HCT116 (cell line): ENCODE measurements at regions not wholly inside any gene's neighbourhood (a gene's known extent, or its start where the extent isn't known, plus 50 kb on each side); places are given as distances from the start of the nearest gene placed in this dataset.

ENCODE experiments used
- ATAC-seq: fragments of 200-7000 bp; cut with Tn5 transposase; 2 replicates; pipeline ENCODE4 v1.9.1; 2020; ENCODE audit warnings: mild to moderate bottlenecking, moderate library complexity
- BruUV-seq: library from RNA; stranded (reverse); fragments of 400-500 nt; replicated peaks from 2 replicates; lab custom pipeline; 2021; lab: Mats Ljungman, UMichigan
- CTCF ChIA-PET: fragments of 300-600 bp; sonication (Branson Sonifier 250); formaldehyde crosslinking; loops from one replicate; lab custom pipeline; 2021; ENCODE audit warnings: antibody characterized with exemption; lab: Charles Lee
- POLR2A ChIA-PET: fragments of 300-600, 350-600 bp; sonication (Branson Sonifier 250); formaldehyde crosslinking; loops from one replicate; lab custom pipeline; 2021; ENCODE audit warnings: antibody characterized with exemption; lab: Charles Lee
- RAD21 ChIA-PET, 2 experiments: fragments of 300-600 bp; sonication (Branson Sonifier 250); formaldehyde crosslinking; loops; one replicate each; lab custom pipeline; 2023; ENCODE audit warnings: low total read pairs in 2 of 2; ENCODE audit not compliant: uncharacterized antibody in 2 of 2, unreplicated experiment in 2 of 2, low non-redundant PET in 1 of 2; lab: Charles Lee
- DNase-seq: peaks from one replicate; pipeline ENCODE4 v3.0.0-alpha.2; 2010; ENCODE audit warnings: low read depth, low spot score
- H2AFZ ChIP-seq: fragments of 200-600 bp; shearing (Covaris generic), sonication (generic); 2 replicates; pipeline ENCODE4 v1.6.1; 2017; ENCODE audit warnings: low read depth, mixed run types, mixed read lengths, antibody characterized with exemption, low read length; ENCODE audit not compliant: poor library complexity, severe bottlenecking
- H3K27ac ChIP-seq: 2 replicates; pipeline ENCODE4 v1.5.1; 2012; ENCODE audit warnings: low read depth, low read length
- H3K27me3 ChIP-seq: fragments of 200-600 bp; sonication (generic); 2 replicates; pipeline ENCODE4 v1.6.1; 2016; ENCODE audit warnings: mixed run types, low read length, mixed read lengths; ENCODE audit not compliant: insufficient read depth
- H3K36me3 ChIP-seq, 2 experiments: fragments of 200-500 bp in 1 of 2; fragments of 200-600 bp in 1 of 2; sonication (Bioruptor generic) in 1 of 2; sonication (generic) in 1 of 2; 2 replicates each; pipeline versions ENCODE4 v1.5.1 to v1.6.1; 2014 to 2016; ENCODE audit warnings: low read length in 2 of 2, inconsistent platforms in 1 of 2, mixed read lengths in 1 of 2, mixed run types in 1 of 2; ENCODE audit not compliant: insufficient read depth in 2 of 2, control insufficient read depth in 1 of 2
- H3K4me1 ChIP-seq, 2 experiments: fragments of 200-600 bp in 1 of 2; sonication (generic) in 1 of 2; 2 replicates each; pipeline versions ENCODE4 v1.5.1 to v1.6.1; 2012 to 2017; ENCODE audit warnings: low read length in 2 of 2, inconsistent platforms in 1 of 2, mild to moderate bottlenecking in 1 of 2, mixed read lengths in 1 of 2, mixed run types in 1 of 2, moderate library complexity in 1 of 2; ENCODE audit not compliant: insufficient read depth in 2 of 2, control insufficient read depth in 1 of 2
- H3K4me2 ChIP-seq: fragments of 200-600 bp; sonication (generic); 2 replicates; pipeline ENCODE4 v1.6.1; 2017; ENCODE audit warnings: mixed run types, low read length, mixed read lengths
- H3K4me3 ChIP-seq, 2 experiments: fragments of 200-600 bp in 1 of 2; sonication (generic) in 1 of 2; replicated peaks in 1 of 2; 2 replicates each; pipeline ENCODE4 v1.5.1; 2011 to 2016; ENCODE audit warnings: low read length in 2 of 2, control low read depth in 1 of 2, low read depth in 1 of 2, mild to moderate bottlenecking in 1 of 2, mixed read lengths in 1 of 2, mixed run types in 1 of 2
- H3K79me2 ChIP-seq: fragments of 200-600 bp; sonication (generic); 2 replicates; pipeline ENCODE4 v1.6.1; 2017; ENCODE audit warnings: mild to moderate bottlenecking, mixed run types, low read length, moderate library complexity, mixed read lengths; ENCODE audit not compliant: insufficient read depth
- H3K9ac ChIP-seq: fragments of 200-600 bp; sonication (generic); 2 replicates; pipeline ENCODE4 v1.6.1; 2016; ENCODE audit warnings: low read length, mixed read lengths
- H3K9me2 ChIP-seq: fragments of 200-600 bp; sonication (generic), shearing (Covaris generic); 2 replicates; pipeline ENCODE4 v1.6.1; 2017; ENCODE audit warnings: mixed run types, mild to moderate bottlenecking, moderate library complexity; ENCODE audit not compliant: insufficient read depth
- H3K9me3 ChIP-seq, 2 experiments: fragments of 200-500 bp in 1 of 2; fragments of 200-600 bp in 1 of 2; sonication (Bioruptor generic) in 1 of 2; sonication (generic) in 1 of 2; 2 replicates each; pipeline ENCODE4 v1.6.1; 2014 to 2017; ENCODE audit warnings: low read length in 2 of 2, mixed read lengths in 2 of 2, inconsistent platforms in 1 of 2, low read depth in 1 of 2, mild to moderate bottlenecking in 1 of 2, mixed run types in 1 of 2, moderate library complexity in 1 of 2; ENCODE audit not compliant: control insufficient read depth in 1 of 2, insufficient read depth in 1 of 2
- H4K20me1 ChIP-seq: fragments of 200-600 bp; sonication (generic), shearing (Covaris generic); 2 replicates; pipeline ENCODE4 v1.6.1; 2017; ENCODE audit warnings: mixed run types, mild to moderate bottlenecking, moderate library complexity; ENCODE audit not compliant: insufficient read depth
- ATF3 ChIP-seq: IDR thresholded peaks from 2 replicates; pipeline ENCODE4 v1.6.1; 2012
- CBX3 ChIP-seq: IDR thresholded peaks from 2 replicates; pipeline ENCODE4 v1.6.1; 2012; ENCODE audit warnings: low read depth
- CEBPB ChIP-seq: IDR thresholded peaks from 2 replicates; pipeline ENCODE4 v1.6.1; 2012; ENCODE audit warnings: low read depth
- CTCF ChIP-seq, 3 experiments: fragments of 200-600 bp in 1 of 3; sonication (generic) in 1 of 3; IDR thresholded peaks in 2 of 3; conservative IDR thresholded peaks in 1 of 3; 2 replicates each; pipeline ENCODE4 v1.5.1; 2012 to 2017; ENCODE audit warnings: low read depth in 2 of 3, low read length in 2 of 3, antibody characterized with exemption in 1 of 3, borderline replicate concordance in 1 of 3, control low read depth in 1 of 3, mild to moderate bottlenecking in 1 of 3, mixed read lengths in 1 of 3, mixed run types in 1 of 3, moderate library complexity in 1 of 3; ENCODE audit not compliant: insufficient read depth in 1 of 3
- EGR1 ChIP-seq: IDR thresholded peaks from 2 replicates; pipeline ENCODE4 v1.6.1; 2012; ENCODE audit warnings: low read depth
- ELF1 ChIP-seq: IDR thresholded peaks from 2 replicates; pipeline ENCODE4 v1.6.1; 2012; ENCODE audit warnings: low read depth, borderline replicate concordance
- EZH2phosphoT487 ChIP-seq: fragments of 200-600 bp; IDR thresholded peaks from 2 replicates; pipeline ENCODE4 v1.6.1; 2018; ENCODE audit warnings: antibody characterized with exemption, borderline replicate concordance
- FOSL1 ChIP-seq: IDR thresholded peaks from 2 replicates; pipeline ENCODE4 v1.6.1; 2012; ENCODE audit warnings: low read depth
- JUND ChIP-seq: IDR thresholded peaks from 2 replicates; pipeline ENCODE4 v1.6.1; 2012
- MAX ChIP-seq: IDR thresholded peaks from 2 replicates; pipeline ENCODE4 v1.6.1; 2012
- POLR2A ChIP-seq: IDR thresholded peaks from 2 replicates; pipeline ENCODE4 v1.7.0; 2011; ENCODE audit warnings: borderline replicate concordance; ENCODE audit not compliant: insufficient read depth, insufficient read length; ENCODE audit errors: extremely low read depth
- POLR2AphosphoS5 ChIP-seq: IDR thresholded peaks from 2 replicates; pipeline ENCODE4 v1.6.1; 2011; ENCODE audit warnings: mild to moderate bottlenecking, low read depth, low read length, moderate library complexity
- RAD21 ChIP-seq: IDR thresholded peaks from 2 replicates; pipeline ENCODE4 v1.6.1; 2012; ENCODE audit warnings: low read depth, mild to moderate bottlenecking
- REST ChIP-seq: IDR thresholded peaks from 2 replicates; pipeline ENCODE4 v1.6.1; 2012; ENCODE audit warnings: low read depth
- SP1 ChIP-seq: IDR thresholded peaks from 2 replicates; pipeline ENCODE4 v1.6.1; 2012; ENCODE audit warnings: low read depth
- SRF ChIP-seq: IDR thresholded peaks from 2 replicates; pipeline ENCODE4 v1.6.1; 2012; ENCODE audit warnings: low read depth
- TCF7L2 ChIP-seq: IDR thresholded peaks from 2 replicates; pipeline ENCODE4 v1.7.0; 2011; ENCODE audit warnings: borderline replicate concordance, inconsistent platforms; ENCODE audit not compliant: insufficient read depth, insufficient read length; ENCODE audit errors: extremely low read depth
- YY1 ChIP-seq: IDR thresholded peaks from 2 replicates; pipeline ENCODE4 v1.6.1; 2011; ENCODE audit warnings: low read length, low read depth, moderate library complexity, mild to moderate bottlenecking; ENCODE audit not compliant: insufficient replicate concordance; ENCODE audit errors: extremely low read depth
- ZBTB33 ChIP-seq: IDR thresholded peaks from 2 replicates; pipeline ENCODE4 v1.6.1; 2011; ENCODE audit warnings: mild to moderate bottlenecking, low read length, moderate library complexity; ENCODE audit not compliant: insufficient replicate concordance; ENCODE audit errors: extremely low read depth
- ZFX ChIP-seq: fragments of 450-650 bp; IDR thresholded peaks from 2 replicates; pipeline ENCODE4 v1.6.1; 2017
- intact Hi-C: fragments of 100-400 bp; cut with micrococcal nuclease; formaldehyde crosslinking; loops from 2 replicates; pipeline ENCODE4 v1.10.0; 2022

- Histone ChIP-seq H2AFZ (no peak overlapping the region), H3K27me3 (peaks cover 23% of the 10 kb centered on the region), H3K4me3 (no peak overlapping the region), H3K4me2 (no peak overlapping the region), H3K27ac (no peak overlapping the region), H3K9me3 (no peaks in the 10 kb centered on the region), H3K4me1 (no peaks in the 10 kb centered on the region), H3K36me3 (no peaks in the 10 kb centered on the region), H4K20me1 (no peaks in the 10 kb centered on the region), H3K9ac (no peak overlapping the region), H3K79me2 (no peaks in the 10 kb centered on the region), H3K9me2 (no peaks in the 10 kb centered on the region)
- DNase-seq (no peak), ATAC-seq (no peak)
- TF ChIP-seq JUND: no peak
- TF ChIP-seq SP1: no peak
- TF ChIP-seq EZH2phosphoT487: no peak
- no peak for TF ChIP-seq FOSL1
- no peak for TF ChIP-seq ZFX
- no peak for TF ChIP-seq TCF7L2
- TF ChIP-seq ZBTB33: no peak
- no peak for TF ChIP-seq ELF1
- TF ChIP-seq CEBPB: no peak
- no peak for TF ChIP-seq ATF3
- no peak for TF ChIP-seq EGR1
- no peak for TF ChIP-seq REST
- TF ChIP-seq CBX3: no peak
- no peak for TF ChIP-seq SRF
- TF ChIP-seq POLR2A: no peak
- no peak for TF ChIP-seq RAD21
- TF ChIP-seq YY1: no peak
- no peak for TF ChIP-seq POLR2AphosphoS5
- TF ChIP-seq MAX: no peak
- TF ChIP-seq CTCF (IDR thresholded peaks at IDR 0.05 in 2 of 3, conservative IDR thresholded peaks at IDR 0.05 in 1 of 3; ENCODE audit: borderline replicate concordance in 1 of 3, insufficient read depth in 1 of 3, low read depth in 2 of 3, low read length in 2 of 3): no peak
- intact Hi-C loops: no loop called here
- ChIA-PET POLR2A (no interaction called here), RAD21 (no interaction called here), CTCF (no interaction called here)
- BruUV-seq: no TSS peak
Observed at GRCh38 chr20:17171746-17172280, 55.0 kb upstream of the PCSK2 start.
